ENCODE measurements at regions not wholly inside any gene's neighbourhood (a gene's known extent, or its start where the extent isn't known, plus 50 kb on each side); places are given as distances from the start of the nearest gene placed in this dataset.
A peak's percentile ranks its signal among the peaks of the same experiment; 100 is the strongest.

GRCh38 chr3:30356866-30357753, 249.3 kb upstream of the TGFBR2 start:
- no peak for DNase-seq (ENCODE audit: low spot score)

GRCh38 chr3:30357897-30358296, 248.5 kb upstream of the TGFBR2 start:
- DNase-seq (ENCODE audit: low spot score), result no peak

DNA sequence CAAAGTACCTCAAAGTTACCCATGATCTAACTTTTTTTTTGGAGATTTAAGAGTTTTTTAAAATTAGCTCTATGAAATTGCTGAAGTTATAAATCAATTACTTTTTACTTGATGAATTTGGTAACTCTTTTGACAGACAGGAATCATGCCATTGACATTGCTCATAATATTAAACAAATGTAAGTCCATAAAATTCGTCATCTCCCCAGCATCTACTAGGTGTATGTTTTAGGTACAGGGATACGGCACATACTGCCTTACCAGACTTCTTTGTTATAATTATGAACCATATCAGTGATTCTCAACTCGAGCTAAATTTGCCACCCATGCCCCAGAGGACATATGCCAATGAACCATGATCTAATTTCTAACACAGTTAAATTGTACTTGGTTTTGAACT, 247.5 kb upstream of the TGFBR2 start:
- no peak for DNase-seq (ENCODE audit: low spot score)

GRCh38 chr3:30368978-30369377, 237.4 kb upstream of the TGFBR2 start:
- DNase-seq (ENCODE audit: low spot score), result no peak

GRCh38 chr3:30370681-30371271, 235.6 kb upstream of the TGFBR2 start:
- no peak for DNase-seq (ENCODE audit: low spot score)

DNA sequence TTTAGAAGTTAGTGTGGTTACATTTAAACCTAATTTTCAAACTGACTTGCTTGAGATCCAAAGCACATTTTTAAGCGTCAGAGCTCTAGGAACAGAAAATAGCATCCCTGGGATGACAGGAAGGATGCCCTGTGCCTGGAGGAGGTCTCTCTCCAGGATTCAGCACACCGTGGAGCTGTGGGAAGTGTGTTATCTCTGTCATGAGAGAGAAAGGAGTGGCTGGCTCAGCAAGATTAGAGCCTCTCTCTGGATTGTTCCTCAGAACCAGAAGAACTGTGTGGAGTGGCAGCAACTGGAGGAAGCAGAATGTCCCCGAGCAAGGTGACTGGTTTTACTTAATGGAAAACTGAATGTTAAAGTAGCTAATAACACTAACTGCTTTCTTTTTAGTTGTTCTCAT, 233.6 kb upstream of the TGFBR2 start:
- no peak for DNase-seq (ENCODE audit: low spot score)

- no peak for DNase-seq (ENCODE audit: low spot score)
Measured at GRCh38 chr3:30384546-30385072, 221.8 kb upstream of the TGFBR2 start.

GRCh38 chr3:30393079-30393478, 213.3 kb upstream of the TGFBR2 start:
- no peak for DNase-seq (ENCODE audit: low spot score)

- no peak for DNase-seq (ENCODE audit: low spot score)
Measured at GRCh38 chr3:30397030-30397429, 209.4 kb upstream of the TGFBR2 start.

DNA sequence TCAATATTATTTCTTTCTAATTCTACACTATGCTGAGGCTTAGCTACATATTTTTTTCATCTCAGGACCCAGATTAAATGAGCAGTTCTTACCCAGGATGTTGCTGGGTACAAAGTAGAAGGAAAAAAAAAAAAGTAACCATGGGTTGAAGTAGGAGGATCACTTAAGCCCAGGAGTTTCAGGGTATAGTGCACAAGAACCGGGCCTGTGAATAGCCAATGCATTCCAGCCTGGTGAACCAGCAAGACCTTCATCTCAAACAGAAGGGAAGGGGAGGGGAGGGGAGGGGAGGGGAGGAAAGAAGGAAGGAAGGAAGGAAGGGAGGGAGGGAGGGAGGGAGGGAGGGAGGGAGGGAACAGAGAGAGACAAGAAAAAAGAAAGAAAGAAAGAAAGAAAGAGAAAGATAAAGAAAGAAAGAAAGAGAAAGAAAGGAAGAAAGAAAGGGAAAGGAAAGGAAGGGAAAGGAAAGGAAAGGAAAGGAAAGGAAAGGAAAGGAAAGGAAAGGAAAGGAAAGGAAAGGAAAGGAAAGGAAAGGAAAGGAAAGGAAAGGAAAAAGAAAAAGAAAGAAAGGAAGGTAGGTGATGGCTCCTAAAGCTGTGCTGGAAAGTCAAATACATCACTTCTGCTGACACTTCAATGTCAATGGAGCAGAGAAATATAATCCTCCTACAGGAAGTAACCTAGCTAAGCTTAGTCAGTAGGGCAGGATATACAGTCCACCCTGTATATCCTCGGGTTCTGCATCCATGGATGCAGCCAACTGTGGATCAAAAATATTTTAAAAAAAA, 206.8 kb upstream of the TGFBR2 start:
- DNase-seq (ENCODE audit: low spot score), result no peak

DNA sequence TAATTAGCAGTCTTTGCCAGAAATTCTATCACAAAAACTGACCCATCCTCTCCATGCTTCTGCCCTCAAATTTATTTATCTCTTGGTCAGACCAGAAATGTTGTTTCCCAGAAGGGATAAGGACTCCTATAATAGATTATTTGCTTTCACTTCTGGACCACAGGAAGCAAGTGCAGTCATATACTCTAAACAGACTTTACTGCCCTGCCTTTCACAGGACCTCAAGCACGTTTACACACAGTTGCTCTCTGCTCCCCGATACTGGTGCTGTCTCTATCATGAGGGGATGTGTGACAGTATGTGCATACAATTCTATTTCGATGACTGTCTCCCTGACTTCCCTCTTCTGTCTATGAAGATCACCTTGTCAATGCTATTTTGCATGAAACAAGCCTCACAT, 205.5 kb upstream of the TGFBR2 start:
- no peak for DNase-seq (ENCODE audit: low spot score)

DNA sequence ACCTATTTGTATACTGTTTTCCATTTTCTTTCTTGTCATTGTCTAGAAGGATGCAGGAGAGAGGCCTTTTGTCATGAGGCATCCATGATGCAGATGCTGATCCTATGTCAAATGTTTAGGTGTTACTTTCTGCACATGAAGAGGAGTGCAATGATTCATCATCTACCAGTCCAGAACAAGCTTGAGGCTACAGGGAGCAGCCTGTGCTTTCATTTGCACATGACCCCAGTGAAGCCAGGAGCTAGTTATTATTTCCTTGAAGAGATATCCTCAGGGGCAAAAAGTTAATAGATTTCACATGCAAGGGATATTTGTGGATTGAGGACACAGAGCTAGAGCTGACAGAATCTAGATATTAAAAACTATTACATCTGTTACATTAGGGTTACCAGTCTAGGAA, 204.4 kb upstream of the TGFBR2 start:
- DNase-seq (ENCODE audit: low spot score), result no peak

DNA sequence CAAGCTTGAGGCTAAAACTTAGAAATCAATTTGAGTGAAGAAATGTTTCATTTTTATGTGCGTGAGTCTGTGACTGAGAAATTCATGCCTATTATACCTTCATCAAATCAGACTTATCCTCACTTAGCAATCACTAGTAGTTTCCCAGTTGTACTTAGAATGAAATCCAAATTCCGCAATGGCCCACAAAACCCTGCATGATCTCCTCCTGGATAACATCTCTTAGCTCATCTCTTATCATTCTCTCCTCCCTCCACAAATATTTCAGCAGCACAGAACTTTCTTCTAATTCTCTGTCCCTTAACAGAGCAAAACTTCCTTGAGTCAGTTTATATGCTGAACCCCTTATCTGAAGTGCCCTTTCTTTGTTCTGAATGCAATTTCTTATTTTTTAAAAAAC, 198.8 kb upstream of the TGFBR2 start:
- no peak for DNase-seq (ENCODE audit: low spot score)

GRCh38 chr3:30408105-30408557, 198.3 kb upstream of the TGFBR2 start:
- DNase-seq (ENCODE audit: low spot score), result no peak

DNA sequence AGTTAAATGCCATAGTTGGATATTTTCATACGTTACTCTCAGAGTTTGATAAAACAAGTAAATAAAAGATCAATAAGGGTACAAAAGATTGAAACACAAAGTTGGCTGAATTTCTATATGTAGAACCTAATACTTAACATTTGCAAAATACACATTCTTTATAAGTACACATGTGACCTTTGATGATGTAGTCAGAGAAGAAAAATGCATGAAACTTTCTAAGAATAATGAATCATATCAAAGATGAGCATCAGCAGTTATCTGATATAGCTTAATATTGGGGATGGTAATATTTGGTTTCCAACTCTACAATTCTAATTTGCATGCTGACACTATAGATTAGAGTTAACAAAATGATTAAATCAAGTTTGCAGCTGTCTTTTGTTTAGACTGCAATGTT, 188.0 kb upstream of the TGFBR2 start:
- DNase-seq (ENCODE audit: low spot score), result no peak

GRCh38 chr3:30421266-30421665, 185.1 kb upstream of the TGFBR2 start:
- no peak for DNase-seq (ENCODE audit: low spot score)

DNA sequence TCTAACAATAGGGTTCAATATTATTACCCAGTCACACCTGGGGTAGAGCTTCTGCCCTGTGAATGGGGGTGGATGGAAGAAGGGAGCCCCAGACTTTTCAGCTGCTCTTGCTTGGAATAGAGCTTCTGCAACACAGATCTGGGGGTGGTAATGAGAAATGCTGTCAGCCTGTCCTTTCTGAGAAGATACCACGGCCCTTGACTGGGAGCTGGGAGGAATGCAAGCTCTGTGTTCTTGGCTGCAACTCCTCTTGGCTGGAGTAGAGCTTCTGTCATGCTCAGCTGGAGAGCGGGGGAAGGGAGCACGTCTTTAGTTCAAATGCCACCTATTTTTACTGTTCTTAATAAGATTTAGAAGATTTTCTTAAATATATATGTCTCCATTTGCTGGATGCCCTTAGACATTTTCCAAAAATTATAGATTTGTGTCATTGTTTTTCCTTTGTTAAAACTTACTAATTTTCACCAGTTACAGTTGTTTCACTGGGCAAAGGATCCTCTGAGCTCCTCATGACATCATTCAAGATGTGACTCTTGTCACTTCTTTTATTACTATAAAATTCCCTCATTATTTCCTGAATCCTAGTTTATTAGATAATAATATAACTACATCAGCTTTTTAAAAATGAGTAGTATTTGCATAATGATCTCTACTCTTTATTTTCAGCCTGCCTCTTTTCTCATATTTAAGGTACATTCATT, 180.0 kb upstream of the TGFBR2 start:
- no peak for DNase-seq (ENCODE audit: low spot score)

DNA sequence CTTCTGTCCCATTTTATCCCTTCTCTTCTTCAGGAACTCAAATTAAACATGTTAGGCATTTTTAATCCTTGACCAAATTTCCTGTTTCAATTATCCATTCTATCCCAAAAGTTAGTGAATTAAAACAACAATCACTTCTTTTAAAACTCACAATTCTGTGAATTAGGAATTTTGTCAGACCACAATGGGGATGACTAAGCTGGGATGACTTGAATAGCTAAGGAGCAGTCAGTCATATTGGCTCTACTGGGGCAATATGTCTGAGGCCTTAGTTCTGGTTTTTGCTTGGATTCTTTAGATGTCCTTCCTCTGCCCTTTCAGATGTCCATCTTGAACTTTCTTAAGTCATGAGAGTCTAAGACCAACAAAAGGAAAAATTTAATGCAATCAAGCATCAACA, 178.2 kb upstream of the TGFBR2 start:
- DNase-seq (ENCODE audit: low spot score), result no peak

- DNase-seq (ENCODE audit: low spot score), result no peak
Measured at GRCh38 chr3:30435861-30436331, 170.5 kb upstream of the TGFBR2 start.

- DNase-seq (ENCODE audit: low spot score), result peak; percentile 19
Measured at GRCh38 chr3:30437171-30437601, 169.2 kb upstream of the TGFBR2 start.

DNA sequence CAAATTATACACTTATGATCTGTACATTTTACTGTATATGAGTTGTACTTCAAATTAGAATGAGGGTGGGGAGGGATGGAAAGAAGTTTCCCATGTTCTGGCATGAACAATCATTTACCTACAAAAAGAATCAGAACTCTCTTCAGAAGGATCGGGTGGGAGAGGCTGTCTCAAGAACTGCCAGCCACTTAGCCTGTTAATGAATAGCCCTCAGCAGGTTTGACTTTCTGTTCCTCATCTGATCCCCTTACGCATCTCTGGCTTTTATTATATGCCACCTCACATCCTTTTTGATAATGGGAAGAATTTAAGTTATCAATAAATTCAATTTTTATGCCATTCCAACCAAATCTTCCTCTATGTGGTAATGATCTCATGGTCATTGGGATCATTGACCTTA, 168.3 kb upstream of the TGFBR2 start:
- no peak for DNase-seq (ENCODE audit: low spot score)
